CD4-positive, alpha-beta T cell treated with Interleukin-15 for 1 hour (primary cell): ENCODE measurements at regions not wholly inside any gene's neighbourhood (a gene's known extent, or its start where the extent isn't known, plus 50 kb on each side); places are given as distances from the start of the nearest gene placed in this dataset.

Experiments used
- DNase-seq: peaks from one replicate; pipeline ENCODE4 v3.0.0-alpha.2; 2020

DNA sequence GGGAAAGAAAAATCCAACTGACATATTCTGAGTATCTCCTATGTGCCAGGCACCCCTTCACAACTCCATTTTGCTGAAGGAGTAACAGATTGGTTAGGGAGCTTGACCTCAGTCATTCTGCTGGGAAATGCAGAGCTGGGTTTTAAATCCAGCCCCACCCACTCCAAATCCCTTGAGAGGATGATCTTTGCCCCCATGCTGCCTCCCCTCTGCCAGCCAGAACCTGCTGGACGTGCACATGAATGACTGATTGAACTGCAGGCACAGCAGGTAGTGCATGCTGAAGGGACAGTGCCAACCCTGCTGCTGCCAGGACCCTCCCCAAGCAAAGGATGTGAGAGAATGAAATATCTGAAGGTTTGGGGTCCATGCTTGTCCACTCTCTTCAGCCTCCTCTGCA lies 340.9 kb downstream of the BUD13 start:
- DNase-seq, result no peak

DNA sequence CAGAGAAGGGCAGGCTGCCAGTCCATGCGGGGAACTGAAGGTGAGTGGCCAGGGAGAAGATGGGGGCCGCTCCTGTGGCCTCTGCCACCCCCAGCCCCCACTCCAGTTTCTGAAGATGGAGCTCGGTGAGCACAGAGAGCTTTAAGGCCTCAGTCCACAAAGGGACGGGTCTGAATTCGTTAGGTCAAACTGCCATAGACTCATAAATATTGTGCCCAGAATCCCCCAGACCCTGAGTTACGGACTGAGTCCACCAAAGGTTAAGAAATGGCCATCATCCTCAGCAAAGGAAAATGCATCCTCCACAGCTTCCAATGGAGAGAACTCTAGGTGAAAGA lies 344.2 kb downstream of the BUD13 start:
- DNase-seq, result no peak

DNA sequence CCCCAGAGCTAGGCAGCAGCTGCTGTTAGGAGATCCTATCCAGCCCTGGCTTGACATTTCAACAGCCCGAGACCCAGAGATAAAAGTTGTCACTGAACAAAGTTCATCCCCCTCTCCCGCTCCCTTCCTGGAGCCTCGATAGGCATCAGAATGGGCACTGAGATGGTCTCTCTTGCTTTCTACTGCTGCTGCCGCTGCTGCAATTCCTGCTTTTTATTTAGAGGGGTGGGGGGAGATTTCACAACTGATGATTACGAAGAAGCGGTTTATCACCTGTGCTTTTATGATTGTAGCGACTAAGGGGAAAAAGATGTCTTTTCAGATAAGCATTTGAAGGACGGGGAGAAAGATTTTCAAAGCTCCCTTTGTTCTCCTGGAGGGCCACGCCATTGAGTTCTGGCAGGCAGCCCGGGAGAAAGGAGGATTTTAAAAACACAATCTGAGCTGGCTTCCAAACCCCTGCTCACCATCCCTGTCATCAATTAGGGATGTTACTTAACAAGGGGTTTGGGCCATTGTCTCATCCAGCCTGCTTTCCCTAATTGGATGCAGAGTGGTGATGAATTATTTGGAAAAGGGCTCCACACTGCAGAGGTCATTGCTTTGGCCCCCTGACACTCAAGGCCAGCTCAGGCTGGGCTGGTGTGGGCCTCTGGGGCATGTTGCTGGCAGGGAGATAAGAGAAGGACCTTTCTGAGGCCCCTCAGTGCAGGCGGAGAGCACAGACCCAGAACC lies 344.7 kb downstream of the BUD13 start:
- no peak for DNase-seq

DNA sequence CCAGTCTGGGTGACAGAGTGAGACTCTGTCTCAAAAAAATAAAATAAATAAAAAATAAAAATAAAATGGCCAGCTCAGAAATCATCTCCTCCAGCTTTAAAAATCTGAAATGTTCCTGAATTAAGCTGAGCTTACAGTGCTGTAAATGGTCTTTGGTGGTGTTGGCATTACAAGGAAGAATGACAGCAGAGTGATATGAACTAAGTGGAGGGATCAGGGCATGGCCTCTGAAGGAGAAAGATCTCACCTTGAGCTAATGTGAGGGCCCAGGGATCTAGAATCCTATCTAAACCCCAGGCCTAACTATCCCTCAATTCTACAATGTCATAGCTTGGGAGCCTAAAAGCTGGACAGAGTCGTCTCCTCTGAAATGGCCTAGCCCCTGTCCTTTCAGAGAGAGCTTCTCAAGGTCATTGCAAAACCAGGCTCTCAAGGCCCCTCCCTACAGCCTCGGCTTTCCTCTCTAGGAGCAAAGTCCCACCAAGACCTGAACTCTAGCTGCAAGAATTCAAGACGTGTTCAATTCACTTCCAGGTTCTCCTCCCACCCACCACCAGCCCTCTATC lies 345.4 kb downstream of the BUD13 start:
- no peak for DNase-seq

DNA sequence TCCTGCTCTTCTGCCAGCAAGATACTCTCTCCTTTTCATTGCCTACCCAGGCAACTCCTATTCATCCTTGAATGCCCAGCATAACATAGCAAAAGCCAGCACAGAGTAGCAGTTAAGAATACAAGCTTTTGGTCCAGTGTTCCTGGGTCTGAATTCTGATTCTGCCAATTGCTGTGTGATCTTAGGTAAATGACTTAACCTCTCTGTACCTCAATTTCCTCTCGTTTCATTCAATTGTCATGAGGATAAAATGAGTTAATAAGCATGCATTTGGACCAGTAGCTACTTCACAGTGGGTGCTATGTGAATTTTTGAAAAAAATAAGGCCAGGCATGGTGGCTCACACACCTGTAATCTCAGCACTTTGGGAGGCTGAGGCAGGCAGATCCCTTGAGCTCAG lies 346.0 kb downstream of the BUD13 start:
- DNase-seq, result no peak

DNA sequence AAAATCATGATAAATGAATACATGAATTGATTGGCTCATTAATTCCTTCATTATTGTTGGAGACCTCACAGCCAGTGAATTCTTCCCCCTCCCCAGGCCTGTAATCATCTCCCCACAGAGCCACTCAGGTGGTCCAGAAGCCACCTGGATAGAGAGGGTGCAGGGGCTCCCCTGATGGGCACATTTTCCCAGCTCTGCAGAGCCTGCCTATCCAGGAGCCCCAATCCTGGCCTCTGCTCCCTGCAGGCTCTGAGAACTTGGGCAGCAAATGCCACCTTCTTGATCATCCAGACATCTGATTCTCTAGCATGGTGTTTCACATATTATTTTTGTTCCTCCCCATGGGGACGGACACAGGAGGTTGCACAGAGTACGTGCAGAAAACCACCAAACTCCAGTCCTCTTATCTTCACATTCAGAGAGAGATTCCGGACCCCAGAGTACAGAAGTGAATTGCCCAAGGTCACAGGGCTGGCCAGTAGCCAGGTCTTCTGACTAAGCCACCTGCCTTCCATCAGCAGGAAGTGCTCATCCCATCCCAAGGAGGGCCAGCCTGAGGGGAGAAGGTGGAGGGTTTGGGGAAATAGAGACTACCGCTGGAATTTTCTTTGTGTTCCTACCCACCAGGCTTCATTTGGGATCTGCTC lies 348.0 kb downstream of the BUD13 start:
- DNase-seq, result no peak

DNA sequence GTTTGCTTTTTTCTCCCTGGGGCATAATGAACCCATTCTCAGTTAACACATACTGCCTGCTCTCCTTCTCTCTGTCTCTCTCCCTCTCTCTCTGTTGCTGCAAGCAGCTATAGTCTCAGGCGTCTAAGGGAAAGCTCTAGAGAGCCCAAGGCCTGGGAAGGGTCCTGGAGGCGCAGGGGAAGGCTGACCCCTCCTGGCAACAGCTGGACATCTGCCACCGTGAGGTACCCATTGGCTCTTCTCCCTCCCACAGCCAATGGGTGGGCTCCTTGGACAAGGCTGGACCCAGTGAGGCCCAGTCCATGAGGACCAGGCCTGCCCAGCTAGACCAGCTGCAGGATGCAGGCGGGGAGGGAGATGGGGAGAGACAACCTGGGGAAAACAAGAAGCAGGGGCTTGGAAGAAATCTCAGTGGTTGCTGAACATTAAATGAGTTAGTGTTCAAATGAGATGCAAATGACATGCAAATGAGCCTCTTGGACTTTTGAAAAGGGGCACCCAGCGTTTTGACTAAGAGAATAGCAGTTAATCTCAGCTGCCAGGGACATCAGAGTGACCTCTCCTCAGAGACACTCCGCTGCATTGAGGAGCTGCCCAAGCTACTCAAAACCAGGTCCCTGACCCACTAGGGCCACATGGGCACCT lies 349.7 kb downstream of the BUD13 start:
- no peak for DNase-seq

DNA sequence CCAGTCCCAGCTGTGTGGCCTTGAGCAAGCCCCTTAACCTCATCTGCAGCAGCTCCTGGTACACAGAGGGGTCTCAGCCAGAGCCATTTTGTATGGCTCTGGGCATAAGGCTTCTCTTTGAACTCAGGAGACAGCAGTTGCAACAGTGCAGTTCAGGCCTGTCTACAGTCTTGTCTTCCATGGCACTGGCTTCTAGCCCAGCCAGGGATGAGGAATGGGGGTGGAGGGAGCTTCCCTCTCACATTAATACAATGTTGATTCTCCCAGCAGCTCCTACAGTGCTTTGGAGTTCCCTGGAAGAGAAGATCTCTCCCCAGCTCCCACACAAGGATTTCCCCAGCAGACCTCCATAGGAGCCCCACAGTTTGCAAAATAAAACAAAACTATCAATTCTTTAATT lies 350.2 kb downstream of the BUD13 start:
- DNase-seq, result no peak

DNA sequence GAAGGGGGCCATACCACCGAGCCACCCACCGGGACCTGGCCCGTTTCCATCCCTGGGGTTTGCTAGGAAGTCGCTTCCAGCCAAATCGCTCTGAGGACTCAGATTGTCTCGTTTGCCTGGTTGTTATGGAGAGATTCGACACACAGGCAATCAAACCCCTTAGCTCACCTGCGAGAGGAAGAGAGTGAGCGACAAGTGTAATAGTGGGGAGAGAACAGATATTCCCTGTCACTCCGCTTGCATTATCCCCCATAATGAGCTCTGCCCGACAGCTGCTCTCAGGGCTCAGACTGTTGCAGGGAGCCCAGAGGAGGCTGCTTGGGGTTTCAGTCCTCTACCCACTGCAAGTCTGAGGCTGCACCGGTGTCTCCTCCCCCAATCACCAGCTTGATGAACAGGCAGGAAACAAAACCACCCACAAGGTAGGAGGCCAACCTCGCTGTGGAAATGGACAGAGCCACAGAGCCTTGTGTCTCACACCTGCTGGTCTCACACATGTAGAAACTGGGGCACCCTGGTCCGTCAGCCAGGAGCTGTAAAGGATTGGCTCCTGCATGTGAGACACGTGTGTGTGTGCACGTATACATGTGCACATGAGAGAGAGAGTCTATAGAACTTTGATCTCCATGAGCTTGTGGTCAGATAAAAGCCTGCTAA lies 351.1 kb downstream of the BUD13 start:
- DNase-seq, result no peak

DNA sequence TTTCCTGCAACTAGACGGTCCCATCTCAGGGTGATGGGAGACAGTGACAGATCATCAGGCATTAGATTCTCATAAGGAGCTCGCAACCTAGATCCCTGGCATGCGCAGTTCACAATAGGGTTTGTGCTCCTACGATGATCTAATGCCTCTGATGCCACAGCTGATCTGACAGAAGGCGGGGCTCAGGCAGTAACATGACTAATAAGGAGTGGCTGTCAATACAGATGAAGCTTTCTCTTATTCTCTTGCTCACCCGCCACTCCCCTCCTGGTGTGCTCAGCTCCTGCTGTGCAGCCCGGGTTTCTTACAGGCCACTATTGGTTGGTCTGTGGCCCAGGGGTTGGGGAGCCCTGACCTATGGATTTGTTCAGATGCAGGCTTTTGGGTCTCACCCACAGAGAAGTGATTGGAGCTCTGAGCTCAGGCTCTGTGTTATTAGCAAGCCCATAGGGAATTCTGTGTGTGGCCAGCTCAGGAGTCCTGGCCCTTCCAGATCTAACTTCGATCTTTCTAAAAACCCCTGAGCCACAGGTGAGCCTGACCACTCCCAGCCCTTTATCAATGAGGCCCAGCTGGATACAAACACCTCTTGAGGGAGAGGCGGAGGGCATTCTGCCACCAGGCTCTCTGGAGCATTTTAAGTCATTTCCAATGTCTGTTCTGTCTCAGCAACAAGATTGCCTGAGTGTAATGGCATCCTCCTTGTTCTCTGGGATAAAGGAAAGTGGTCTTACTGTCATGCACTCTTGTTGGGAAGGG lies 351.8 kb downstream of the BUD13 start:
- DNase-seq, result no peak

DNA sequence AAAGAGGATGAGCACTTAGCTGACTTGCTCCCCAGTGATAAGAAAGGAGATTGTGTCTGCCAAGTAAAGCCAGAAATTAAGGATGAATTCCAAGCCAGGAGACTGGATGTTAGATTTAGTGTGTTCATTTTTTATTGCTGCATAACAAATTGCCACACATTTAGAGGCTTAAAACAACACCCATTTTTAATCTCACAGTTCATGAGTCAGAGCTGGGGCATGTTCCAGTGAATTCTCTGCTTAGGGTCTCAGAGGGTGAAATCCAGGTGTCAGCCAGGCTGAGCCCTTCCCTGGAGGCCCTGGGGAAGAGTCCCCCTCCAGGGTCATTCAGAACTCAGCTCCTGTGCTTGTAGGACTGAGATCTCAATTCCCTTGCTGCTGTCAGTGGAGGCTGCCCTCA lies 352.8 kb downstream of the BUD13 start:
- DNase-seq, result no peak

DNA sequence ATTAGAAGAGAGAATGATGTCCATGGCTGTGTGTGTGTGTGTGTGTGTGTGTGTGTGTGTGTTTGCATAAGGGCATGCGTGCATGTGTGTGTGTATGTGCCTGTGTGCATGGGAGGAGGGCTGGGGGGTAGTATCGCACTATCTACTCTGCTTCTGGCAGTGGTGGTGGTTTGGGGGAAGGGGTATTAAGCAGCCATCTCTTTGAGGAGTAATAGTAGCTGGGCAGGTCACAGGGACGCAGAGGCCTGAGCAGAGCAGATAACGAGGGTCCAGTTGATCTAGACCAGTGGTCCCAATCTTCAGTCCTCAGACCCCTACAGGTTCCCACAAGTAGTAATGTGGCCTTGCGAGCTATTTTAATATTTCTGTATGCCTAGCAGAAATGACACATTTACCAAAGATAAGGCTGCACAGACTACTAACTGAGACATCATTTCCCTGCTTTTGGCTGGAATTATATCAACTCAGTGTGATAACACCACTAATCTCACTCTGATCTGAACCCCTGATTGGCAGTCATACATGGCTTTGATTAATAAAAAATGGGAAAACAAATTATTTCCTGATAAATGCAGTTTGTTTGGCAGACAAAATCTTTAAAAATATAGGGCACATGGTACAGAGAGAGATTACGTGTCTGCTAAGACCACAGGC lies 354.3 kb downstream of the BUD13 start:
- DNase-seq, result no peak

DNA sequence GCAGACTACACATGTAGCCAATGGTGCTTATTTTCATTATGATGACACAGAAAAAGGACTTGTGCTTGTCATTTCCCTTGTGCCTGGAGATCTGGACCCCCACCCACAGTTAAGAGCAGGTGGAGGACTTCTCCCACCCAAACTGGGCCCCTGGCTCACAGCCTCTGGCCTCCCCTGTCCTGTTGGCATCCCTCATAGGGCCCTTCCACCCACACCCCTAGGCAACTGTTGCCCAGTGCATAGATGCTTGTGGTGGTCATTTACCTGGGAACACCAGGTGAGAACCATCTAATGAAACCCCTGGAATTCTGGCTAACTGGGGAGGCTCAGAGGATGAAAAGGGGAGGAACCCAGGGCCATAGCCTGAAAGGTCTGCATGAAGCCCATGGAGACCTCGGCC lies 355.9 kb downstream of the BUD13 start:
- DNase-seq, result no peak

DNA sequence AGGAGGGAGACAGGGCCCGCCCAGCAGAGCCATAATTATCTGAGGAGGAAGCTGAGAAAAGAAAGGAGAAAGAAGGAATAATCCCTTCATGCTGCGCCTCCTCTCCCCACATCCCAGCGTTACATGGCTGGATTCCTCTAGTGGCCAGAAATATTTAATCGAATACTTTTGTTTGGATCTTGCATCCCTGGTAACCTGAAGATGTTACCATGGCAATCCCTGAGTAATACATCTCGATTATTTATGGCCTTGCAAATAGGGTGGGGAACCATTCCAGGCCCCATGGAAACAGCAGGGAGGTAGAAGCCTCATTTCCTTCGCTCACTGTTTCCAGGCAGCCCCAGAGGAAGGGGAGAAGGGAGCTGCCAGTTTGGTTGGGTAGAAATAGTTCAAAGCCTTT lies 357.7 kb downstream of the BUD13 start:
- no peak for DNase-seq

DNA sequence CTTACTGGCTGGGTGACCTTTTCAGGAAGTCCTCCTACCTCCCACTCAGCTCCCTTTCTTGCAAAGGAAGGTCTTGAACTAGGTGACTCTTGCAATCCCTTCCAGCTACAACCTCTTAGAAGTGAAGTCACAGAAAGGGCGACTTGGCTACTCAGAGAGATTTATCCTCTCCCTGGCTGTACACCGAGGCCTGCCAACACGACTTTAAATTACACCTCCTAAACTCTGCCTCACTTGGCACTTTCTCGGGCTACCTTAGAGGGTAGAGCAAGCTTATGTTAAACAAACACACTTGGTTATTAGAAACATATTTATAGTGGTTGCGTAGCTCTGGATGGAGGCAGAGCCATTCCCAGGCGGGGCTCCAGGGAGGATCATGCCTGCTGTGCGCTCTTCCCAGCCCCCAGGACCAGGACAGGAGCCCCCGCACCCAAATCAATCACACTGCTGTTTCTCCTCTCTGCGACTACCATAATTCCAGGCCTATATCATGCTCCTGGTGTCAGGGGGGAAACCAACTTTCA lies 358.4 kb downstream of the BUD13 start:
- DNase-seq, result no peak

DNA sequence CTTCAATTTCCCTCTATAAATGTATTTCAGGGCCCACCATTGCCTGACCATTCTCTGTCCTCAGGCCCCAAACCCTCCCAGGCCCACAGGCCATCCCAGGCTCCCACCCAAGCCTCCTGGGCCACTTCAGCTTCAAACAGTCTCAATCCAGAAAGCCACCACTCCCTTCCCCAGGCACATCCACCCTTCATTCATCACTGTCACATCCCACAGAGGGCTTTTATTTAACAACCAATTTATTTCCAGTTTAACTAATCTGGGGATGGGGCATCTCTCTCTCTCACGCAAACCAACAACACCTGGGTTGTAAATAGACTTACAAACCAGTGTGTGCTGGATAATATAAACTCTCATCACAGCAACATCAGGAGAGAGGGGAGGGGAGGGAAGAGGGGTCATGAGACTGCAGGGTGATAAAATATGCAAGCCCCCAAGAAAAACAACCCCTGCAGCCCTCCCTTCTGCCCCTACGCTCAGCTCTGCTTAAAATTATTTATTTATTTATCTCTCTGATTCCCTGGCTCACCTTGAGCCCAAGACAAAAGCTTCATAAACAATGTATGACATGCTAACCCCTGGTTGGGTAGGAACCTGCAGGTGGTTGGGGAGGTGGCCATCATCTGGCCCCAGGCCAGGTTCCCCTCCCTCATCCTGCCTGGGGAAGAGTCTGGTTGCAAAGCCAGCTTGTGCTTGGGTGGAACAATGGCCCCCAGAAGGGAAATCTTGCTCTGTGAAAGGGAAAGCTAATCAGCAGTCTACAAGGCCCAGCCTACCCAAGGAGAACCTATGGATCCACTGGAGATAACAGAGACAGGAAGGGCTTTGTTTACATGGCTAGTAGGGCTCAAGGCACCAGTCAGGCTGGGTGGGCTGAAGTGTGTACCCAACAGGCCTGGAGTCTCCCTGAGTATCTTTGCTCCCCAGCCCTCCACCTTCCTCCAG lies 359.2 kb downstream of the BUD13 start:
- no peak for DNase-seq

DNA sequence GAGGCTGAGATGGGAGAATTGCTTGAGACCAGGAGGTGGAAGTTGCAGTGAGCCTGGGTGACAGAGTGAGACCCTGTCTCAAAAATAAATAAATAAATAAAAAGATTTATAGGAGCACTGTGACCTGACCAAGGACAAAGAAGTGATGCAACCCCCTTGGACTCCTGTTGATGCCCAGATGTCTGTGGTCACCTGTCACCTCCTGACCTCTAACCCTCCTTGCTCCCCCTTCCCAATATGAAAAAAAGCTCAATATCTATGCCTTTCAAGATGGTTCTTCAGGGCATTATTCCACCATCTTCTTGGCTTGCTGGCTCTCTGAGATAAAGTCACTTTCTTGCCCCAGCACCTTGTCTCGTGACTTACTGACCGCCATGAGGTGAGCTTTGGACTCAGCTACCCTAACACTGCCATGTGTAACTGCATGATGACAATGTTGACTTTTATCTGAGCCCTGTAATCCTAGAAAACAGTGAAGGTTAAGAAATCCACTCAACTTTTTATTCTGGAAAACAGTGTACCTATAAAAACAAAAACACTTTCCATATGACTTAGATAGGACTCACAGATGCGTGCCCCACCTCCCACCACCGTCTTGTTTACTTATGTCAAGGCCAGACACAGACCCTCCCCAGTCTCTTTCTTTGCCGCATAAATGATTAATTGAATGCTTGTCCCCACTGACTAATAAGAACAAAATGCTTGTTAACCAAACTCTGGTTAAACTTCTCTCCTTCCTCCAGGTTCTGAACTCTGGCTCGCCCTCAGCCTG lies 360.5 kb downstream of the BUD13 start:
- no peak for DNase-seq

DNA sequence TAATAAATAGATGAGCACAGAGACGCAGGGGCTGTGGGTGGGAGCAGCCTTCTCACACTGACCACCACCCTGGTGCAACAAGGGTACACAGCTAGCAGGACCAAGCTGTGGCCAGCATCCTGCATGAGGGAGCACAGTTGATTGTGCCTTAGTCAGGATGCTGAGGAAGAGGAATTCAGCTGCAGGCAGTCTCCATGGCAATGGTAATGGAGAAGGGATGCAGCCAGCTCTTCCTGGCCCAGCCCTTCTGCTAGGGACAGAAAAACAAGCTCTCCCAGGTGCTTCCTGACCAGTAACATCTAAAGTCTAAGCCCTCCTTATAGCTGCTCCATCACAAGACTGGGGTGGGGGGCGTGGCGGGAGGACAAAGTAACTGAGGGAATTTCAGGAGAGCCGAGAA lies 363.5 kb downstream of the BUD13 start:
- DNase-seq, result no peak

DNA sequence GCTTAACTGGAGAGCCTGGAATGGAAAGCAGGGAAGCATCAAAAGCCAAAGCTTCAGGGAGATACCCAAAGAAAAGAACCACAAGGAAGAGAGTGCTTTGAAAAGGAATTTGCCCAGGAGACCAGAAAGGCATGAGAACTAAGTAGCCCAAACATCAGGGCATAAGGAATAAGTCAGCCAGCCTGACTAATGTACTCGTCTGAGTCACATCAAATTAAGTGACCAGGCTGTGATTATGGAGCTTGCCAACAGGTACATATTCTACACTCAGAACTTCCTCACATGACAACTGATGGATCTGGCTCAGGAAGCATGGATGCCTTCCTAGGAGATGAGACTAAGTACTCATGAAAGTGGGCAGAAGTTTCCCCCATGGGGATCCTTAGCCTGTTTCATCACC lies 366.7 kb downstream of the BUD13 start:
- no peak for DNase-seq

DNA sequence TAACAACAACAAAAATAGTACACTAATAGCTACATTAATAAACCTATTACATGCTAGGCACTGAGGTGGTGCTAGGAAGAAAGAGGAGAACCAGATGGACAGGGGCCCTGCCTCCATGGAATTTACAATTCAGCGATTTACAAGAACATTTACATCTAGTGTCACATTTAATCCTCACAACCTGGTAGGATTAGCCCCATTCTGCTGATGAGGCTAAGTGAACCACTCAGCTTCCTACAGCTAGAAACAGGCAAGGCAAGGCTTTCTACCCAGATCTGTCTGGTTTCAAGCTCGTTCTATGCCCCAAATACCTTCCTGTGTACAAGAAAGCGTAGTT lies 368.4 kb downstream of the BUD13 start:
- no peak for DNase-seq
